ENCODE measurements at regions not wholly inside any gene's neighbourhood (a gene's known extent, or its start where the extent isn't known, plus 50 kb on each side); places are given as distances from the start of the nearest gene placed in this dataset.

DNA sequence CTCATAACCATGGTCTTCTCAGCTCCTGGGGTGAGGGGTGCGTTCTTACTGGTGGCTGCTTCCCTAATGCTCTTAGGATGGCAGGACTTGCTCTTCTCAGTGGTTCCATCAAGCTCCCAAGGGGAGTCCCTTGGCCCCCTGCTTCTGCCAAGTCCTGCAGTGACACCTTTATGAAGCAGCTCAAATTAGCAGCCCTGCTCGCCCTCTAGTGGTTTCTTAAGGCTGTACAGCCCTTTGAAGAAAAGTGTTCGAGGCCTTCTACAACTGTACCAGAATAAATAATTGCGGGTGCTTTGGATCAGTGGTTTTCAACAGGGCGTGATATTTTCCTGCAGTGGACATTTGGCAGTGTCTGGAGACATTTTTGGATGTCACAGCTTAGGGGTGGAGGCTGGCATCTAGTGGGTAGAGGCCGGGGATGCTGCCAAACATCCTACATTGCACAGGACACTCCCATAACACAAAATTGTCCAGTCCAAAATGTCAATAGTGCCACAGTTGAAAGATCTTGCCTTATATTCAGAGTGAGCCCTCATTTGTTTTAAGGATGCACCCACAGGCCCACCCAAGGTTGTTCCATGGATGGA lies 204.7 kb upstream of the S100G start:
- peaks cover 14% of the 10 kb centered on the region for H3K4me1 Mint-ChIP-seq (ENCODE audit: low read depth)
- peak; percentile 32 for DNase-seq

DNA sequence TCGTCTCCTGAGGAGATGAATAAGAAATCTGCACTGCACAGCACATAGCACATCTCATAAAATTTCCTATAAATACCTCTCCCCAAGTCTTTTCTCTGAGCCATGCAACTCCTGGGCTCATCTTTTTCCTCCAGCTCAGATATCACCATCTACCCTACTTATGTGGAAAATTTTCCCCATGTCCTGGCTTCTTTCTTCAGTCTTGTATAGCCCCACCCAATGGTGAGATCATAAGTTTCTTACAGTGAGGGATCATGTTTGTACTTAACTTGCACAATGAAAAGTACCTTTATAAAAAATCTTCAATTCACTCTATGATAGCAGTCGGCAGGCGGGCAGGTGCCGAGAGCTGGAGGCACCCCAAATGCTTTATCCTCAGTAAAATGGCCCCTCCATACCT lies 198.6 kb upstream of the S100G start:
- no peaks in the 10 kb centered on the region for H3K9me3 Mint-ChIP-seq
- no peaks in the 10 kb centered on the region for H3K27me3 Mint-ChIP-seq (ENCODE audit: low read depth)
- H3K4me3 Mint-ChIP-seq, result no peak overlapping the region
- ATAC-seq, result no peak
- H3K4me1 Mint-ChIP-seq (ENCODE audit: low read depth), result peaks cover 16% of the 10 kb centered on the region
- no peak for DNase-seq
- no peaks in the 10 kb centered on the region for H3K36me3 Mint-ChIP-seq (ENCODE audit: insufficient read depth)

More for the DNA sequence above, 204.7 kb upstream of the S100G start:
- H3K36me3 Mint-ChIP-seq (ENCODE audit: insufficient read depth), result no peaks in the 10 kb centered on the region
- no peak overlapping the region for H3K4me3 Mint-ChIP-seq
- ATAC-seq, result peak; percentile 60 to 82
- no peaks in the 10 kb centered on the region for H3K9me3 Mint-ChIP-seq
- no peaks in the 10 kb centered on the region for H3K27me3 Mint-ChIP-seq (ENCODE audit: low read depth)

DNA sequence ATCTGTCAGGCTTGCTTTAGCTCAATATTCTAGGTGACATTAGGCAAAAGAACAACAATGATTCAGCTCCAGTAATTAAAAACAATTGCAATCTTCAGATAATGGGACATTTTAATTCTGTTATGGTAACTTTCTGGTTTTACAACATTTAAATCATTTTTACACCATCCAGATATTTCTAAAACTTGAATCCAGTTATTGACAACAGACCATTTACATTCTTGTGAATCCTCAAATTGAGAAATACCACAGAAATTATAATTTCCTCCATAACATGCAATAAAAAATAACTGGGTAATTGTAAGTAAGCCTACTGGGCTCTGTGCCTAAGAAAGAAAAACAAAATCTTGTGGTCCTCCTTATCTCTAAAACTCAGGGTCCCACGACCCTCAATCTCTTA lies 195.0 kb upstream of the S100G start:
- no peak overlapping the region for H3K4me3 Mint-ChIP-seq
- no peaks in the 10 kb centered on the region for H3K9me3 Mint-ChIP-seq
- ATAC-seq (no peak), DNase-seq (no peak)
- H3K27me3 Mint-ChIP-seq (ENCODE audit: low read depth), result no peaks in the 10 kb centered on the region
- no peaks in the 10 kb centered on the region for H3K36me3 Mint-ChIP-seq (ENCODE audit: insufficient read depth)
- H3K4me1 Mint-ChIP-seq (ENCODE audit: low read depth), result peaks cover 1% of the 10 kb centered on the region

DNA sequence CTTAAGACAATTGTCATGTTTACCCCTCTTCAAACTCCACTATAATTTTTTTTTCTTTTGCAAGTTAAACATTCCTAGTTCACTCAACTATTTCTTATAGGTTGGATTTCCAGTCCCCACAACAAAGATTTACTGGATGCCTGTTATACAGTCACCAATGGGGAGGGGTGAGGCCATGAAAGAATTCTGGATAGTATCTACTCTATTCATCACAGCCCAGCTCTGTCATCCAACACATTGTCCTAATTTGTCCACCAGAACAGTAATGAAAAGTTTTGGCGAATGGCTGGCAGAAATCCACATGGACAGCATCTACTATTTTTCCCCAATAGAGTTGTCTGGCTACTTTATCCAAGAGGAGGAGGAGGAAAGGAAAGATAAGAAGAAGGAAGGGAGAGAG lies 192.7 kb upstream of the S100G start:
- no peaks in the 10 kb centered on the region for H3K4me1 Mint-ChIP-seq (ENCODE audit: low read depth)
- no peak for DNase-seq
- H3K4me3 Mint-ChIP-seq, result no peak overlapping the region
- no peak for ATAC-seq
- no peaks in the 10 kb centered on the region for H3K27me3 Mint-ChIP-seq (ENCODE audit: low read depth)
- no peaks in the 10 kb centered on the region for H3K36me3 Mint-ChIP-seq (ENCODE audit: insufficient read depth)
- H3K9me3 Mint-ChIP-seq, result no peaks in the 10 kb centered on the region

DNA sequence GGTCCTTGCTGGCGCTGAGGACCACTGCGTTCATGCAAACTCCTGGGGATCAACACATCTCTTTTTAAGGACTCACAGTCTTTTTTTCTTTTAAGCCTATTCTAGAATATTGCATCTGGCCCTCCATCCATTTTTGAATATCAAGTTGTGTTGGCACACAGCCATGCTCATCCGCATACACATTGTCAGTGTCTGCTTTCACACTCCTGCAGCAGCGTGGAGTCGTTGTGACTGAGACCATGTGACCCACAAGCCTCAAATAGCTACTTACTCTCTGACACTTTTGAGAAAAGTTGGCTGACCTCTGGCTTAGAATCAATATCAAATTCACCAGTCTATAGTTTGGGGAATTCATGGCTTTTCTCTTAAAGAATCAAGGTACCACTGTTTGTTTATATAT lies 191.8 kb upstream of the S100G start:
- DNase-seq (no peak), ATAC-seq (no peak)
- Mint-ChIP-seq H3K36me3 (ENCODE audit: insufficient read depth) (no peaks in the 10 kb centered on the region), H3K9me3 (no peaks in the 10 kb centered on the region), H3K4me3 (no peak overlapping the region), H3K27me3 (ENCODE audit: low read depth) (no peaks in the 10 kb centered on the region), H3K4me1 (ENCODE audit: low read depth) (no peaks in the 10 kb centered on the region)

DNA sequence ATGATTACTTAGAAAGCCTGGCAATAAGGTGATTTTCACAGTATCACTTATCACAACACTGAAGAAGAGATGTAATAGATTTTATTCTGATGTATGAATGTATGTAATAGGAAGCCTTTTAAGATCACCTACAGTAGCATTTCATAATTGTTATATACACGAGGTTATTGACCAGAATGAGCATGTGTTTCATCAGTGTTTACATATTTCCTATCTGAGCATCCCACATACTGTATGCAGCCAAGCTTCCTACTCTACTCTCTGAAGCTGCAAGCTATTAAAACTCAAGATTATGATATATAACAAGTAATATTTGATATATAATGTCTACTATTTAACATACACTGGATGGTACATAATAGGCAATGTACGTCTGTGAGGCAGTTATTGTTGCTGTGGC lies 190.9 kb upstream of the S100G start:
- no peaks in the 10 kb centered on the region for H3K36me3 Mint-ChIP-seq (ENCODE audit: insufficient read depth)
- H3K4me3 Mint-ChIP-seq, result no peak overlapping the region
- no peaks in the 10 kb centered on the region for H3K4me1 Mint-ChIP-seq (ENCODE audit: low read depth)
- ATAC-seq (no peak), DNase-seq (no peak)
- no peaks in the 10 kb centered on the region for H3K27me3 Mint-ChIP-seq (ENCODE audit: low read depth)
- H3K9me3 Mint-ChIP-seq, result no peaks in the 10 kb centered on the region

DNA sequence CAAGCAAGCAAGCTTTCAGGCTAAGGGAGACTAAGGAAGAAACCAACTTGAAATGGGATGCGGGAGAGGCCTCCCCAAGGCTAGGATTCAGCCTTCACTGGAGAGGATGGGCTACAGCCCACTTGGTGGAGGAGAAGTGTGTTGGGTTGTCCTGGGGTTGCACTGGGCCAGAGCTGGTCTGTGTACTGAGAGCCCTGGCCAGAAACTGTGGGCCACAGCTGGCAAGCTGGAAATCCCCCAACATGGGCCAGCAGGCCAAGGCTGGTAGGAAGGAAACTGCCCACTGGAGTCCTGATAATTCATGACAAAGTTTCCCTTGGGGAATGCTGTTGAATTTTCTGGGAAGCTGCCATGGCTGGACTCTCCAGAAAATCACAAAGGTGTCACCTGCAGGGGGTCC lies 188.0 kb upstream of the S100G start:
- Mint-ChIP-seq H3K4me1 (ENCODE audit: low read depth) (no peaks in the 10 kb centered on the region), H3K36me3 (ENCODE audit: insufficient read depth) (no peaks in the 10 kb centered on the region), H3K27me3 (ENCODE audit: low read depth) (peaks cover 3% of the 10 kb centered on the region), H3K4me3 (no peak overlapping the region), H3K9me3 (no peaks in the 10 kb centered on the region)
- no peak for DNase-seq
- no peak for ATAC-seq

DNA sequence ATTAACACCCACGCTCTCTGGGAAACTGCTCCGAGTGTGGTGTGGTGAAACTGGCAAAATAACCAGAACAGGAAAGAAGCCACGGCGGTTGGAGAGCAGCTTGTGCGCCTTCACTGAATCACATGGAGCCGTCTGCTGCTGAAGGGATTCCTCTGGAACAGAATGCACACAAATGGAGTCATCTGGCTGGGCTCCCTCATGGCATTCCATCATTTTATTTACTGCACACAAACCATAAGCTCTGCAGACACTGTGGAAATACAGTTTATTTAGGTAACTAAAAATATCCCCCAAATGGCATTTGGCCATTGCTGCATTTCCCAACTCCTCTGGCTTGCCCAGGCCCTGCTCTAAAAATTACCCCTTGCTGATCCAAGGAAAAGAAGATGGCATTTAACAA lies 187.0 kb upstream of the S100G start:
- Mint-ChIP-seq H3K27me3 (ENCODE audit: low read depth) (peaks cover 3% of the 10 kb centered on the region), H3K9me3 (no peaks in the 10 kb centered on the region), H3K4me1 (ENCODE audit: low read depth) (no peaks in the 10 kb centered on the region), H3K36me3 (ENCODE audit: insufficient read depth) (no peaks in the 10 kb centered on the region), H3K4me3 (no peak overlapping the region)
- ATAC-seq (no peak), DNase-seq (no peak)

DNA sequence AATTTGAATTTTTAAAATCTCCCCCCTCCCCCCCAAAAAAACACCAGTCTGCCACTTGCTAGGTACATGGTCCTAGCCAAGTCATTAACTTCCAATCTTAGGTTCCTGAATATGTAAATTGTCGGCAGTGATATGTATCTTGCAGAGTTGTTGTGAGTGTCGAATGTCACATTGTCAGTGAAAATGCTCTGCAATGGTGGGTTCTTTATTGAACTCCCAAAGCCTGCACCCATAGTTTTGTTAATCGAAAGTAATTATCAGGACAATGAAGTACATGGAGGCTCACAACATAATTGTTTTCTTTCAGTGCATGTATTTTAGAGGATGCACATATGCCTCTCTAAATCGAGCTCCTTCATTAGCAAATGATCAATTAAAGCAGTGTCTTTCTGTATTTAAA lies 185.6 kb upstream of the S100G start:
- ATAC-seq (no peak), DNase-seq (no peak)
- H3K4me3 Mint-ChIP-seq, result no peak overlapping the region
- H3K36me3 Mint-ChIP-seq (ENCODE audit: insufficient read depth), result no peaks in the 10 kb centered on the region
- H3K4me1 Mint-ChIP-seq (ENCODE audit: low read depth), result no peaks in the 10 kb centered on the region
- peaks cover 3% of the 10 kb centered on the region for H3K27me3 Mint-ChIP-seq (ENCODE audit: low read depth)
- H3K9me3 Mint-ChIP-seq, result no peaks in the 10 kb centered on the region

DNA sequence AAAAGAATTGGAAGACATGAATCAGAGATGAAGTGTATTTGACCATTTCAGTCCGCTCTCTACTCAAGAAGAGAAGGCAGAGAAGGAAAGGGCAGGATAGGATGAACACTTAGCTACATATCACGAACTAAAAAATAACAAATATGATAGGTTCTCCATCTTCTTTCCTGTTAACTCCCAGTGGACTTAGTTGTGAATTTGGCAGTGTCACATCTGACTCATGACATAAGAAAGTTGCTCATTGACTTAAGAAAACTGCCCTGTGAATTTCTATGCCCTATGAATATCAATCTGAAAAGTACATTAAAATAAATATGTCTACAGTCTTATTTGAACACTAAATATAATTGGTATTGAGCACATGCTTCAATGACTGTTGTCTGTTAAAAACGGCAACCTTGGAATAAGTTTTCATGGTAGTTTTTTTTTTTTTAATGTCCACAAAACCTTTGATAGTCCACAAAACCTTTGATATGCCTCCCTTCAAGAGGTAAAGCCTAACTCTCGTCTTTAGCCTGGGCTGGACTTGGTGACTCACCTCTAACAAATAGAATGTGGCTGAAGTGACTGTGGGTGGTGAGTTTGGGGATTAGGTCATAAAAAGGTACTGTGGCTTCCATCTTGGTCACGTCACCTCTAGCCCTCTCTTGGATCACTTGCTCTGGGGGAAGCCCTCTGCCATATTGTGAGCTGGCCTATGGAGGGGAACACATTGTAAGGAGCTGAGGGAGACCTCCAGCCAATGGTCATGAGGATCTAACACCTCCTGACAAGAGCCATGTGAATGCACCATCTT lies 184.7 kb upstream of the S100G start:
- H3K27me3 Mint-ChIP-seq (ENCODE audit: low read depth), result peaks cover 3% of the 10 kb centered on the region
- peak in 1 of 2 donors; percentile 25 for ATAC-seq

DNA sequence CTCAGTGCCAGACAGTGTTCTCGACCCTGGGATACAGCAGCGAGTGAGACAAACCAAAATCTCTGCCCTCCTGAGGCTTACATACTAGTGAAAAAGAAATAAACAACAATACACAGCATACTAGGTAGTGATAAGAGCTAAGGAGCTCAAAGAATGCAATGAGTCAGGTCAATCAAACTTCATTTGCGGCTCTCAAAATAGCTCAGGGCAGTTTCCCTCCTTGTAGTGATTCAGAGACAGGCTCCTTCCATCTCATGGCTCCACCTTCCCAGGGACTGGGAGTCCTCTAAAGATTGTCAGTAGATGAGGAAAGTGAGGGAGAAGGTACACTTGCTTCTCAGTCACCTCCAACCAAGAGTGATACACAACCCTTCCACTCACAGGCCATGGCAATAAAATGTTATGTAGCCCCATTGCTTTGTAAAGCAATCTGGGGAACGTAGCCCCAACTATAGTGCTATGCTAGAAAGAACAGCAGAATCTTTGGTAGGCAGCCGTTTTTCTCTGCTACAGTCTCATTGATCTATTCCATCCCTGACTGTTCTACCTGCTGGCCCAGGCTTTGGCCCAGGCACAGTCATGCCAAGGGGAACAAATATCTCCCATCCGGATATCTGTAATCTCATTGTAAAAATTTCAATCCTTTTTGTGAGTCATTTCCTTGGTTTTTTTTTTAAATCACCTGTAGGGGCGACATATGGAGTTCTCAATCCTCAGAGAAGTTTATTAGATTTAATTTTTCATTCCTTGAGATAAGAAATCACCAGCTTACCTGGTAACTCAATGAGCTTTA lies 183.1 kb upstream of the S100G start:
- Mint-ChIP-seq H3K9me3 (no peaks in the 10 kb centered on the region), H3K27me3 (ENCODE audit: low read depth) (peaks cover 3% of the 10 kb centered on the region), H3K36me3 (ENCODE audit: insufficient read depth) (no peaks in the 10 kb centered on the region), H3K4me3 (no peak overlapping the region), H3K4me1 (ENCODE audit: low read depth) (peaks cover 3% of the 10 kb centered on the region)
- ATAC-seq, result no peak
- DNase-seq, result no peak

More for the DNA sequence above, 184.7 kb upstream of the S100G start:
- H3K9me3 Mint-ChIP-seq, result no peaks in the 10 kb centered on the region
- H3K4me3 Mint-ChIP-seq, result no peak overlapping the region
- no peaks in the 10 kb centered on the region for H3K36me3 Mint-ChIP-seq (ENCODE audit: insufficient read depth)
- DNase-seq, result no peak
- H3K4me1 Mint-ChIP-seq (ENCODE audit: low read depth), result no peaks in the 10 kb centered on the region

DNA sequence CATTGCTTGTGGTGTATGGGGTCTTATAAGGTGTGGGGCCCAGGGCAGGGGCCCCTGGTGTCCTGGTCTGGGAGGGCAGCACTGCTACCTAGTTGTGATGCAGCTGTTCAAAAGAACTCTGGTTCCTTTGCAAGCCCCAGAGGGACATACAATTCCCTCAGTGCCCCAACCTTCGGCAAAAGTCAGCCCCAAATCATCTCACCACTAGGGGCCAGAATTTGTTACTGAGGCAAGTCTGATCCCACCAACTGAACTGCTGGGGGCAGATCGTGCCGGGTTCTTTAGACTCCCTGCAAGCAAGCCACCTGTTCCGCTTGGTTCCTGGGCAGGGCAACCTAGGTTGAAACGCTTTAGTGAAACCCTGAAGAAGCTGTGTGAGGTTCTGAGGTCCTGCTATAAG lies 180.1 kb upstream of the S100G start:
- Mint-ChIP-seq H3K27me3 (ENCODE audit: low read depth) (no peaks in the 10 kb centered on the region), H3K36me3 (ENCODE audit: insufficient read depth) (no peaks in the 10 kb centered on the region)

DNA sequence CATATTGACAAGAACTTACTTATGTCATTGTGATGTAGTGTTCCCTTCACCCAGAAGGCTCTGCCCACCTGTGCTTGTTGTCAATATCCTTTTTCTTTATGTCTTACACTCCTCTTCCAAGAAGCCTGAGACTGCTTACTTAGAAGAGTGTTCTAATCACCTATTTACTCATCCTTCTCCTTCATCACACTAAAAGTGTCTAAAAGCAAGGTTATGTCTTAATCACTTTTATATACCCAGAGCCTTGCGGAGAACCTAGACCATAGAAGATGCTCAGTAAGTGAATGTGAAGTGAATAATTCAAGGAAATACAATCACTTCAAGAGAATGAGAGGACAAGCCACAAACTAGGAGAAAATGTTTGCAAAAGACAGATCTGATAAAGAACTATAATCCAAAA lies 177.6 kb upstream of the S100G start:
- Mint-ChIP-seq H3K27me3 (ENCODE audit: low read depth) (no peaks in the 10 kb centered on the region), H3K9me3 (no peaks in the 10 kb centered on the region), H3K4me1 (ENCODE audit: low read depth) (peaks cover 11% of the 10 kb centered on the region), H3K36me3 (ENCODE audit: insufficient read depth) (no peaks in the 10 kb centered on the region), H3K4me3 (no peak overlapping the region)
- DNase-seq (no peak), ATAC-seq (no peak)

More for the DNA sequence above, 180.1 kb upstream of the S100G start:
- no peak for DNase-seq
- peaks cover 11% of the 10 kb centered on the region for H3K4me1 Mint-ChIP-seq (ENCODE audit: low read depth)
- no peak overlapping the region for H3K4me3 Mint-ChIP-seq
- no peaks in the 10 kb centered on the region for H3K9me3 Mint-ChIP-seq
- no peak for ATAC-seq

DNA sequence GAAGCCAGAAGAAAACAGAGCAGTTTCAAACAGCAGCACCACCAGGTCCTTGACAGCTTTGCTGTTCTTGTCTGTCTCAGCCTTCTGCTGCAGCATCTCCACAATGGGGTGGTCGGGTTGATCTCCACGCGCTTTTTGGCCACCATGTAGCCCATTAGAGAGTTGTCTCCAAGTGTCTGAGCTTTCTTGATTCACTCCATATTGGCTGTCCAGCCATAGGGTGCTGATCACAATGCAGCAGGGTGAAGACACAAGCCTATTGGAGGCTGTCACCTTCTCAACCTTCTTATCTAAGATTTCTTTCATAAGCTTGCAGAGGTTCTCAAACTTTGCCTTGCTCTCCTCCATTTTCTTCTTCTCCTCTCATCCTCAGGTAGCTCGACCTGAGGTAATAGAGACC lies 175.4 kb upstream of the S100G start:
- H3K36me3 Mint-ChIP-seq (ENCODE audit: insufficient read depth), result no peaks in the 10 kb centered on the region
- DNase-seq, result no peak
- no peak for ATAC-seq
- peaks cover 19% of the 10 kb centered on the region for H3K4me1 Mint-ChIP-seq (ENCODE audit: low read depth)
- no peaks in the 10 kb centered on the region for H3K27me3 Mint-ChIP-seq (ENCODE audit: low read depth)
- no peak overlapping the region for H3K4me3 Mint-ChIP-seq
- H3K9me3 Mint-ChIP-seq, result no peaks in the 10 kb centered on the region

DNA sequence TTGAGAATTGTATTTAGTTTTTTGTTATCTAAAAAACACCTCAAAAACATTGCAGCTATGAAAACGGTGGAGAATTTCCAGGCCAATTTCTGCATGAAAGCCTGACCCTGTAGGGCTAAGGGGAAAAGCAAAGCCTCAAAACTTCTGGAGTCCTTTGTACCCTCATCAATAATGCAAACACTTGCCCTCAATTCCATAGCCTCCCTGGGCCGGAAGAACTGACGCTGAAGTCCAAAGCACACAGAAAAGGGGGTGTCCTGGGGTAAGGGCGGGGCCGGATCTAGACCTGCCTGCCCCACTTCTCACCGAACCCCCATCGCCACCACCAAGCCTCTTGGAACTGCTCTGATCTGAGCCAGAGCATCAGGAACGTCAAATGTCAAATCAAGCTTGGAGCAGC lies 173.9 kb upstream of the S100G start:
- Mint-ChIP-seq H3K9me3 (no peaks in the 10 kb centered on the region), H3K4me3 (no peak overlapping the region), H3K27me3 (ENCODE audit: low read depth) (no peaks in the 10 kb centered on the region), H3K4me1 (ENCODE audit: low read depth) (peaks cover 23% of the 10 kb centered on the region), H3K36me3 (ENCODE audit: insufficient read depth) (no peaks in the 10 kb centered on the region)
- ATAC-seq, result no peak
- no peak for DNase-seq

Data from activated T-cell treated with anti-CD3 and anti-CD28 coated beads, Interleukin-2, amount 50 U/mL, for 4 hours (primary cell).